Transverse colon (tissue), 4 donors: ENCODE measurements at regions not wholly inside any gene's neighbourhood (a gene's known extent, or its start where the extent isn't known, plus 50 kb on each side); places are given as distances from the start of the nearest gene placed in this dataset.

Source experiments
- DNase-seq: peaks from one replicate; pipeline ENCODE4 v3.0.0-alpha.2; 2019
- H3K27ac ChIP-seq, 4 donors: fragments of 200-600 bp; sonication (generic); 2 replicates each; pipeline ENCODE4 v1.5.1; 2016 to 2018; ENCODE audit warnings: inconsistent platforms in 4 of 4
- H3K27me3 ChIP-seq: fragments of 200-600 bp; sonication (generic); 2 replicates; pipeline ENCODE4 v1.5.1; 2017; ENCODE audit warnings: inconsistent platforms
- H3K36me3 ChIP-seq, 4 donors: fragments of 200-600 bp; sonication (generic); 2 replicates each; pipeline ENCODE4 v1.5.1; 2017 to 2019; ENCODE audit warnings: inconsistent platforms in 4 of 4
- H3K4me1 ChIP-seq, 4 donors: fragments of 200-600 bp; sonication (generic); 2 replicates each; pipeline ENCODE4 v1.5.1; 2017 to 2020; ENCODE audit warnings: inconsistent platforms in 4 of 4
- H3K4me3 ChIP-seq, 4 donors: fragments of 200-600 bp; sonication (generic); 1 replicate in 1 of 4; 2 replicates in 3 of 4; pipeline versions ENCODE4 v1.5.1 to v1.6.1; 2017 to 2019; ENCODE audit warnings: inconsistent platforms in 4 of 4
- H3K9me3 ChIP-seq, 2 donors: fragments of 200-600 bp; sonication (generic); 2 replicates each; pipeline ENCODE4 v1.5.1; 2017 to 2019; ENCODE audit warnings: inconsistent platforms in 2 of 2
- CTCF ChIP-seq, 5 experiments: fragments of 200-600 bp in 3 of 5; fragments of 450-650 bp in 2 of 5; sonication (generic) in 3 of 5; IDR thresholded peaks; 1 replicate in 2 of 5; 2 replicates in 3 of 5; pipeline ENCODE4 v1.5.1; 2016 to 2017; ENCODE audit warnings: antibody characterized with exemption in 5 of 5, inconsistent platforms in 3 of 5, mild to moderate bottlenecking in 2 of 5, moderate library complexity in 1 of 5
- EP300 ChIP-seq: sonication (generic); formaldehyde crosslinking; IDR thresholded peaks from one replicate; pipeline ENCODE4 v1.6.1; 2017; ENCODE audit warnings: antibody characterized with exemption, low read depth
- POLR2A ChIP-seq: fragments of 450-650 bp; IDR thresholded peaks from one replicate; pipeline ENCODE4 v1.6.1; 2016; ENCODE audit warnings: antibody characterized with exemption, mild to moderate bottlenecking, moderate library complexity
- POLR2AphosphoS5 ChIP-seq, 3 donors: sonication (generic); formaldehyde crosslinking; IDR thresholded peaks; one replicate each; pipeline ENCODE4 v1.6.1; 2016; ENCODE audit warnings: antibody characterized with exemption in 3 of 3
- WGBS, 2 donors: methylation state at CpG; one replicate each; pipeline ENCODE4 v1.1.5; 2018; ENCODE audit warnings: low coverage in 1 of 2; 5-methylcytosine and 5-hydroxymethylcytosine counted together
- in situ Hi-C, 4 donors: fragments of 200-750 bp; cut with MboI; loops; one replicate each; pipeline versions ENCODE4 v1.15.0 to v1.15.1; 2017; ENCODE audit warnings: low sequenced_read_pairs in 3 of 4, low pct_ligation_motif_present in 1 of 4, low pct_unique_long_range_greater_than_20kb in 1 of 4
- intact Hi-C: fragments of 100-400 bp; cut with DNase I; formaldehyde crosslinking; loops from one replicate; pipeline ENCODE4 v1.15.1; 2023; ENCODE audit warnings: low total_unique reads

- TF ChIP-seq POLR2A (no peak), CTCF (IDR thresholded peaks at IDR 0.05) (no peak), EP300 (no peak), POLR2AphosphoS5 (IDR thresholded peaks at IDR 0.05) (no peak)
- WGBS, 2 donors, result 81 to 86% methylated on average over 1 to 2 of the region's 2 CpGs
- DNase-seq, result no peak
- in situ Hi-C loops (no loop called here), intact Hi-C loops (no loop called here)
- Histone ChIP-seq H3K9me3 (no peaks in the 10 kb centered on the region), H3K27ac (no peak overlapping the region), H3K36me3 (no peaks in the 10 kb centered on the region), H3K4me1 (no peaks in the 10 kb centered on the region), H3K4me3 (no peak overlapping the region), H3K27me3 (no peaks in the 10 kb centered on the region)
Measured at GRCh38 chr6:63140692-63141318, 70.5 kb upstream of the FKBP1C start.

- no peak for TF ChIP-seq EP300
- no peak for TF ChIP-seq POLR2AphosphoS5 (IDR thresholded peaks at IDR 0.05)
- no peak for TF ChIP-seq POLR2A
- no peak for TF ChIP-seq CTCF (IDR thresholded peaks at IDR 0.05)
- in situ Hi-C loops, result no loop called here
- no peaks in the 10 kb centered on the region for H3K36me3 ChIP-seq
- no peak overlapping the region for H3K4me3 ChIP-seq
- no peaks in the 10 kb centered on the region for H3K9me3 ChIP-seq
- intact Hi-C loops, result no loop called here
- H3K4me1 ChIP-seq, result no peaks in the 10 kb centered on the region
- H3K27me3 ChIP-seq, result no peaks in the 10 kb centered on the region
- H3K27ac ChIP-seq, result no peak overlapping the region
- no peak for DNase-seq
Measured at GRCh38 chr6:63149730-63150129, 61.5 kb upstream of the FKBP1C start.

GRCh38 chr6:63154535-63154934 is 56.7 kb upstream of the FKBP1C start:
- no peaks in the 10 kb centered on the region for H3K9me3 ChIP-seq
- no peaks in the 10 kb centered on the region for H3K27me3 ChIP-seq
- 80 to 86% methylated on average over 2 of the region's 2 CpGs for WGBS, 2 donors
- in situ Hi-C loops, result no loop called here
- no peak overlapping the region for H3K4me3 ChIP-seq
- TF ChIP-seq POLR2AphosphoS5 (IDR thresholded peaks at IDR 0.05), result no peak
- TF ChIP-seq CTCF (IDR thresholded peaks at IDR 0.05), result no peak
- TF ChIP-seq EP300, result no peak
- H3K4me1 ChIP-seq, result no peaks in the 10 kb centered on the region
- intact Hi-C loops, result no loop called here
- no peak overlapping the region for H3K27ac ChIP-seq
- no peak for DNase-seq
- no peaks in the 10 kb centered on the region for H3K36me3 ChIP-seq
